Keratinocyte (primary cell): ENCODE measurements at regions not wholly inside any gene's neighbourhood (a gene's known extent, or its start where the extent isn't known, plus 50 kb on each side); places are given as distances from the start of the nearest gene placed in this dataset.

ENCODE experiments used
- DNase-seq: peaks from one replicate; pipeline ENCODE4 v3.0.0-alpha.2; 2011; ENCODE audit warnings: low read depth, missing footprints, low spot score
- FAIRE-seq: peaks from 2 replicates; lab custom pipeline; 2011; peaks lifted over from hg19 to GRCh38; lab: Jason Lieb, UNC
- H2AFZ ChIP-seq: 2 replicates; pipeline ENCODE4 v1.6.0; 2012; ENCODE audit warnings: low read length, control low read depth, inconsistent platforms; ENCODE audit not compliant: control insufficient read depth
- H3K27ac ChIP-seq: 2 replicates; pipeline ENCODE4 v1.5.1; 2011; ENCODE audit warnings: low read length; ENCODE audit not compliant: control insufficient read depth, insufficient read depth
- H3K27me3 ChIP-seq: 3 replicates; pipeline ENCODE4 v1.6.0; 2011; ENCODE audit warnings: low read length; ENCODE audit not compliant: control insufficient read depth, insufficient read depth; ENCODE audit errors: extremely low read depth
- H3K36me3 ChIP-seq, 2 experiments: 2 replicates in 1 of 2; 3 replicates in 1 of 2; pipeline ENCODE4 v1.5.1; 2011; ENCODE audit warnings: low read length in 2 of 2, mild to moderate bottlenecking in 1 of 2; ENCODE audit not compliant: control insufficient read depth in 2 of 2, insufficient read depth in 2 of 2; ENCODE audit errors: extremely low read depth in 1 of 2
- H3K4me1 ChIP-seq: 3 replicates; pipeline ENCODE4 v1.5.1; 2011; ENCODE audit warnings: low read length; ENCODE audit not compliant: control insufficient read depth, insufficient read depth; ENCODE audit errors: extremely low read depth
- H3K4me2 ChIP-seq: 3 replicates; pipeline ENCODE4 v1.6.0; 2011; ENCODE audit warnings: low read depth, low read length; ENCODE audit not compliant: control insufficient read depth, insufficient read depth; ENCODE audit errors: extremely low read depth
- H3K4me3 ChIP-seq, 3 experiments: fragments of 200-600 bp in 1 of 3; sonication (generic) in 1 of 3; 2 replicates in 2 of 3; 3 replicates in 1 of 3; pipeline ENCODE4 v1.5.1; 2011 to 2016; ENCODE audit warnings: low read length in 3 of 3, mild to moderate bottlenecking in 3 of 3, control low read depth in 2 of 3, inconsistent platforms in 1 of 3, low read depth in 1 of 3, mixed read lengths in 1 of 3, mixed run types in 1 of 3, moderate library complexity in 1 of 3; ENCODE audit not compliant: control insufficient read depth in 2 of 3, insufficient read depth in 2 of 3; ENCODE audit errors: extremely low read depth in 1 of 3
- H3K79me2 ChIP-seq: 2 replicates; pipeline ENCODE4 v1.6.0; 2012; ENCODE audit warnings: low read length; ENCODE audit not compliant: control insufficient read depth, insufficient read depth
- H3K9ac ChIP-seq: 3 replicates; pipeline ENCODE4 v1.6.0; 2011; ENCODE audit warnings: low read length; ENCODE audit not compliant: control insufficient read depth, insufficient read depth; ENCODE audit errors: extremely low read depth
- H3K9me1 ChIP-seq: 3 replicates; pipeline ENCODE4 v1.6.0; 2011; ENCODE audit warnings: low read length; ENCODE audit not compliant: control insufficient read depth, insufficient read depth; ENCODE audit errors: extremely low read depth
- H3K9me3 ChIP-seq: 2 replicates; pipeline ENCODE4 v1.5.1; 2012; ENCODE audit warnings: low read depth, low read length; ENCODE audit not compliant: control insufficient read depth
- H4K20me1 ChIP-seq: 3 replicates; pipeline ENCODE4 v1.6.0; 2011; ENCODE audit warnings: low read length; ENCODE audit not compliant: control insufficient read depth, insufficient read depth; ENCODE audit errors: extremely low read depth
- CTCF ChIP-seq, 3 experiments: IDR thresholded peaks in 1 of 3; conservative IDR thresholded peaks in 1 of 3; optimal IDR thresholded peaks in 1 of 3; 2 replicates in 2 of 3; 3 replicates in 1 of 3; pipeline versions ENCODE3 to v1.5.1; 2011; ENCODE audit warnings: low read length in 3 of 3, mild to moderate bottlenecking in 3 of 3, moderate library complexity in 2 of 3, control low read depth in 1 of 3, inconsistent platforms in 1 of 3; ENCODE audit not compliant: insufficient read depth in 2 of 3; ENCODE audit errors: extremely low read depth in 1 of 3
- EZH2 ChIP-seq: IDR thresholded peaks from one replicate; pipeline ENCODE4 v1.6.1; 2012; ENCODE audit warnings: inconsistent platforms, mild to moderate bottlenecking, low read length, moderate library complexity
- dilution Hi-C: fragments of 300-500 bp; cut with MboI; formaldehyde crosslinking; loops from one replicate; pipeline ENCODE4 v1.7.0; 2020; ENCODE audit warnings: low sequenced_read_pairs; ENCODE audit not compliant: extremely low pct_ligation_motif_present

- H3K4me3 ChIP-seq: no peak overlapping the region
- no peak overlapping the region for H3K9ac ChIP-seq
- H3K79me2 ChIP-seq: no peaks in the 10 kb centered on the region
- peak; percentile 32 for FAIRE-seq
- TF ChIP-seq CTCF (optimal IDR thresholded peaks at IDR 0.05 in 1 of 3, IDR thresholded peaks at IDR 0.05 in 1 of 3, conservative IDR thresholded peaks at IDR 0.05 in 1 of 3; ENCODE audit: extremely low read depth in 1 of 3, insufficient read depth in 2 of 3, low read length in 3 of 3) (no peak), EZH2 (no peak)
- peak overlapping the region; percentile 6 for H3K27ac ChIP-seq
- H3K27me3 ChIP-seq: no peaks in the 10 kb centered on the region
- no peaks in the 10 kb centered on the region for H4K20me1 ChIP-seq
- H3K36me3 ChIP-seq: no peaks in the 10 kb centered on the region
- no peaks in the 10 kb centered on the region for H3K9me1 ChIP-seq
- H3K9me3 ChIP-seq: no peaks in the 10 kb centered on the region
- peak overlapping the region; percentile 11 for H3K4me2 ChIP-seq
- H3K4me1 ChIP-seq: peaks cover 13% of the 10 kb centered on the region
- no peak overlapping the region for H2AFZ ChIP-seq
- dilution Hi-C loops: no loop called here
- DNase-seq: peak; percentile 30
Measured at GRCh38 chr6:8556370-8557013, 121.1 kb upstream of the SLC35B3 start.

GRCh38 chr6:8551993-8552392, 116.6 kb upstream of the SLC35B3 start:
- H3K36me3 ChIP-seq: no peaks in the 10 kb centered on the region
- no peaks in the 10 kb centered on the region for H3K27me3 ChIP-seq
- no peak overlapping the region for H3K27ac ChIP-seq
- H3K9me3 ChIP-seq: no peaks in the 10 kb centered on the region
- no peaks in the 10 kb centered on the region for H3K79me2 ChIP-seq
- no peak overlapping the region for H3K4me3 ChIP-seq
- no peaks in the 10 kb centered on the region for H3K9me1 ChIP-seq
- no peak for DNase-seq
- no peak overlapping the region for H2AFZ ChIP-seq
- H3K4me2 ChIP-seq: no peak overlapping the region
- dilution Hi-C loops: no loop called here
- H4K20me1 ChIP-seq: no peaks in the 10 kb centered on the region
- H3K4me1 ChIP-seq: peaks cover 9% of the 10 kb centered on the region
- FAIRE-seq: no peak
- no peak overlapping the region for H3K9ac ChIP-seq
- TF ChIP-seq EZH2: no peak
- TF ChIP-seq CTCF (optimal IDR thresholded peaks at IDR 0.05 in 1 of 3, IDR thresholded peaks at IDR 0.05 in 1 of 3, conservative IDR thresholded peaks at IDR 0.05 in 1 of 3; ENCODE audit: extremely low read depth in 1 of 3, insufficient read depth in 2 of 3, low read length in 3 of 3): no peak
